A549 (cell line): ENCODE measurements at regions not wholly inside any gene's neighbourhood (a gene's known extent, or its start where the extent isn't known, plus 50 kb on each side); places are given as distances from the start of the nearest gene placed in this dataset.
"Not testable (repeated sequence)": the region's sequence is repeated elsewhere in the genome, so short reads cannot be mapped to it uniquely, and the experiment has no call there.

Source experiments
- EHF ChIP-seq: fragments of 250-450 bp; sonication (Bioruptor Pico); IDR thresholded peaks from 2 replicates; pipeline ENCODE4 v1.5.0; 2020; ENCODE audit warnings: mild to moderate bottlenecking
- EP300 ChIP-seq, 2 experiments: fragments of >200 bp; sonication (Bioruptor Twin); formaldehyde crosslinking; IDR thresholded peaks; 2 replicates in 1 of 2; 3 replicates in 1 of 2; pipeline ENCODE4 v1.6.1; 2016 to 2017
- JUN ChIP-seq, 2 experiments: fragments of >200 bp; sonication (Bioruptor Twin); formaldehyde crosslinking; IDR thresholded peaks; 2 replicates in 1 of 2; 3 replicates in 1 of 2; pipeline ENCODE4 v1.6.1; 2016 to 2017
- RAD21 ChIP-seq, 2 experiments: fragments of >200 bp in 1 of 2; sonication (Bioruptor Twin) in 1 of 2; formaldehyde crosslinking in 1 of 2; IDR thresholded peaks in 1 of 2; conservative IDR thresholded peaks in 1 of 2; 2 replicates in 1 of 2; 3 replicates in 1 of 2; pipeline ENCODE4 v1.6.1; 2012 to 2018; ENCODE audit warnings: inconsistent platforms in 1 of 2
- ZSCAN20 ChIP-seq: fragments of 250-450 bp; sonication (Bioruptor Pico); IDR thresholded peaks from 2 replicates; pipeline ENCODE4 v1.8.0; 2022; ENCODE audit warnings: mild to moderate bottlenecking, moderate library complexity
- TF ChIP-seq, protein P1 (sequence below): fragments of >200 bp; sonication (Bioruptor Twin); formaldehyde crosslinking; IDR thresholded peaks from 3 replicates; pipeline ENCODE4 v1.5.1; 2016
- TF ChIP-seq, protein P2 (sequence below): fragments of 200-600 bp; sonication (generic); IDR thresholded peaks from 2 replicates; pipeline ENCODE4 v1.6.1; 2016; ENCODE audit warnings: antibody characterized with exemption, mild to moderate bottlenecking, moderate library complexity
- TF ChIP-seq, protein P3 (sequence below): IDR thresholded peaks from 2 replicates; pipeline ENCODE4 v1.6.1; 2012

DNA sequence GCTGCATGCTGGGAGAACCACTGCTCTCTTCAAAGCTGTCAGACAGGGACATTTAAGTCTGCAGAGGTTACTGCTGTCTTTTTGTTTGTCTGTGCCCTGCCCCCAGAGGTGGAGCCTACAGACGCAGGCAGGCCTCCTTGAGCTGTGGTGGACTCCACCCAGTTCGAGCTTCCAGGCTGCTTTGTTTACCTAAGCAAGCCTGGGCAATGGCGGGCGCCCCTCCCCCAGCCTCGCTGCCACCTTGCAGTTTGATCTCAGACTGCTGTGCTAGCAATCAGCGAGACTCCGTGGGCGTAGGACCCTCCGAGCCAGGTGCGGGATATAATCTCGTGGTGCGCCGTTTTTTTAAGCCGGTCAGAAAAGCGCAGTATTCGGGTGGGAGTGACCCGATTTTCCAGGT, 234.9 kb upstream of the THUMPD2 start:
- not testable (repeated sequence) for TF ChIP-seq EP300 (IDR thresholded peaks at IDR 0.05); JUN (IDR thresholded peaks at IDR 0.05); RAD21 (conservative IDR thresholded peaks at IDR 0.05 in 1 of 2, IDR thresholded peaks at IDR 0.05 in 1 of 2); ZSCAN20; EHF
- TF ChIP-seq, protein P1, sequence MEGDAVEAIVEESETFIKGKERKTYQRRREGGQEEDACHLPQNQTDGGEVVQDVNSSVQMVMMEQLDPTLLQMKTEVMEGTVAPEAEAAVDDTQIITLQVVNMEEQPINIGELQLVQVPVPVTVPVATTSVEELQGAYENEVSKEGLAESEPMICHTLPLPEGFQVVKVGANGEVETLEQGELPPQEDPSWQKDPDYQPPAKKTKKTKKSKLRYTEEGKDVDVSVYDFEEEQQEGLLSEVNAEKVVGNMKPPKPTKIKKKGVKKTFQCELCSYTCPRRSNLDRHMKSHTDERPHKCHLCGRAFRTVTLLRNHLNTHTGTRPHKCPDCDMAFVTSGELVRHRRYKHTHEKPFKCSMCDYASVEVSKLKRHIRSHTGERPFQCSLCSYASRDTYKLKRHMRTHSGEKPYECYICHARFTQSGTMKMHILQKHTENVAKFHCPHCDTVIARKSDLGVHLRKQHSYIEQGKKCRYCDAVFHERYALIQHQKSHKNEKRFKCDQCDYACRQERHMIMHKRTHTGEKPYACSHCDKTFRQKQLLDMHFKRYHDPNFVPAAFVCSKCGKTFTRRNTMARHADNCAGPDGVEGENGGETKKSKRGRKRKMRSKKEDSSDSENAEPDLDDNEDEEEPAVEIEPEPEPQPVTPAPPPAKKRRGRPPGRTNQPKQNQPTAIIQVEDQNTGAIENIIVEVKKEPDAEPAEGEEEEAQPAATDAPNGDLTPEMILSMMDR: not testable (repeated sequence)
- TF ChIP-seq, protein P2, sequence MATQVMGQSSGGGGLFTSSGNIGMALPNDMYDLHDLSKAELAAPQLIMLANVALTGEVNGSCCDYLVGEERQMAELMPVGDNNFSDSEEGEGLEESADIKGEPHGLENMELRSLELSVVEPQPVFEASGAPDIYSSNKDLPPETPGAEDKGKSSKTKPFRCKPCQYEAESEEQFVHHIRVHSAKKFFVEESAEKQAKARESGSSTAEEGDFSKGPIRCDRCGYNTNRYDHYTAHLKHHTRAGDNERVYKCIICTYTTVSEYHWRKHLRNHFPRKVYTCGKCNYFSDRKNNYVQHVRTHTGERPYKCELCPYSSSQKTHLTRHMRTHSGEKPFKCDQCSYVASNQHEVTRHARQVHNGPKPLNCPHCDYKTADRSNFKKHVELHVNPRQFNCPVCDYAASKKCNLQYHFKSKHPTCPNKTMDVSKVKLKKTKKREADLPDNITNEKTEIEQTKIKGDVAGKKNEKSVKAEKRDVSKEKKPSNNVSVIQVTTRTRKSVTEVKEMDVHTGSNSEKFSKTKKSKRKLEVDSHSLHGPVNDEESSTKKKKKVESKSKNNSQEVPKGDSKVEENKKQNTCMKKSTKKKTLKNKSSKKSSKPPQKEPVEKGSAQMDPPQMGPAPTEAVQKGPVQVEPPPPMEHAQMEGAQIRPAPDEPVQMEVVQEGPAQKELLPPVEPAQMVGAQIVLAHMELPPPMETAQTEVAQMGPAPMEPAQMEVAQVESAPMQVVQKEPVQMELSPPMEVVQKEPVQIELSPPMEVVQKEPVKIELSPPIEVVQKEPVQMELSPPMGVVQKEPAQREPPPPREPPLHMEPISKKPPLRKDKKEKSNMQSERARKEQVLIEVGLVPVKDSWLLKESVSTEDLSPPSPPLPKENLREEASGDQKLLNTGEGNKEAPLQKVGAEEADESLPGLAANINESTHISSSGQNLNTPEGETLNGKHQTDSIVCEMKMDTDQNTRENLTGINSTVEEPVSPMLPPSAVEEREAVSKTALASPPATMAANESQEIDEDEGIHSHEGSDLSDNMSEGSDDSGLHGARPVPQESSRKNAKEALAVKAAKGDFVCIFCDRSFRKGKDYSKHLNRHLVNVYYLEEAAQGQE: not testable (repeated sequence)
- TF ChIP-seq, protein P3, sequence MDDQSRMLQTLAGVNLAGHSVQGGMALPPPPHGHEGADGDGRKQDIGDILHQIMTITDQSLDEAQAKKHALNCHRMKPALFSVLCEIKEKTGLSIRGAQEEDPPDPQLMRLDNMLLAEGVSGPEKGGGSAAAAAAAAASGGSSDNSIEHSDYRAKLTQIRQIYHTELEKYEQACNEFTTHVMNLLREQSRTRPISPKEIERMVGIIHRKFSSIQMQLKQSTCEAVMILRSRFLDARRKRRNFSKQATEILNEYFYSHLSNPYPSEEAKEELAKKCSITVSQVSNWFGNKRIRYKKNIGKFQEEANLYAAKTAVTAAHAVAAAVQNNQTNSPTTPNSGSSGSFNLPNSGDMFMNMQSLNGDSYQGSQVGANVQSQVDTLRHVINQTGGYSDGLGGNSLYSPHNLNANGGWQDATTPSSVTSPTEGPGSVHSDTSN: not testable (repeated sequence)
